HG03565 (cell line): ENCODE measurements at regions not wholly inside any gene's neighbourhood (a gene's known extent, or its start where the extent isn't known, plus 50 kb on each side); places are given as distances from the start of the nearest gene placed in this dataset.
"Not testable (repeated sequence)": the region's sequence is repeated elsewhere in the genome, so short reads cannot be mapped to it uniquely, and the experiment has no call there.

Source experiments
- ATAC-seq: cut with Tn5 transposase; IDR thresholded peaks from one replicate; pipeline ENCODE4 v1.9.1; 2021; ENCODE audit warnings: mild to moderate bottlenecking, moderate library complexity; ENCODE audit not compliant: unreplicated experiment

- ATAC-seq: no peak
These were observed 436.8 kb downstream of the PREX1 start for GRCh38 chr20:48390981-48391380.

GRCh38 chr20:48387675-48388074, 440.1 kb downstream of the PREX1 start:
- ATAC-seq: no peak

DNA sequence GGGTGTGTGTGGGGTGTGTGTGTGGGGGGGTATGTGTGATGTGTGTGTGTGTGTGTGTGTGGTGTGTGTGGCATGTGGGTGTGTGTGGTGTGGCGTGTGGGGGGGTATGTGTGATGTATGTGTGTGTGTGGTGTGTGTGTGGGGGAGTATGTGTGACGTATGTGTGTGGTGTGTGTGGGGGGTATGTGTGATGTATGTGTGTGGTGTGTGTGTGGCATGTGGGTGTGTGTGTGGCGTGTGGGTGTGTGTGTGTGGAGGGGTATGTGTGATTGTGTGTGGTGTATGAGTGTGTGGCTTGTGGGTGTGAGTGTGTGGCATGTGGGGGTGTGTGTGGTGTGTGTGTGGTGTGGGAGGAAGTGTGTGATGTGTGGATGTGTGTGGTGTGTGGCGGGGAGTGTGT, 442.3 kb downstream of the PREX1 start:
- ATAC-seq: no peak

- ATAC-seq: no peak
These were observed 442.7 kb downstream of the PREX1 start for GRCh38 chr20:48385114-48385513.

GRCh38 chr20:48384147-48384818, 443.5 kb downstream of the PREX1 start:
- no peak for ATAC-seq

DNA sequence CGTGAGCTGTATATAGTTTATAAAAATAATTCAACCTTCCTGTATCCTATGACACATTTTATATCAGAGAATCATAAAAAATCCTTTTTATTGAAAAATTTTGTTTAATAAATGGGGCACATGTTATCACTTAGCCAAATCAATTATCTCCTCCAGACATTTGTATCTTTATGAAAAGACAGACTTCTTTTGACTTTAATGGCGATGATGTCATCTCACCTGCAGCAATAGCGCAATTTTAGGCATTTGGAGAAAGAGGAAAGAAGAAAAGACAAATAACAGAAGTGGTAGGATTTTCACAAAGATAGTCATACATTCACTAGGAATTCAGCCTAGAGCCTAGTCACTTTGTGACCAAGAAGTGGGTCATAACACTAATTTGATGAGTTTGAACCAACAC, 444.5 kb downstream of the PREX1 start:
- ATAC-seq: no peak

DNA sequence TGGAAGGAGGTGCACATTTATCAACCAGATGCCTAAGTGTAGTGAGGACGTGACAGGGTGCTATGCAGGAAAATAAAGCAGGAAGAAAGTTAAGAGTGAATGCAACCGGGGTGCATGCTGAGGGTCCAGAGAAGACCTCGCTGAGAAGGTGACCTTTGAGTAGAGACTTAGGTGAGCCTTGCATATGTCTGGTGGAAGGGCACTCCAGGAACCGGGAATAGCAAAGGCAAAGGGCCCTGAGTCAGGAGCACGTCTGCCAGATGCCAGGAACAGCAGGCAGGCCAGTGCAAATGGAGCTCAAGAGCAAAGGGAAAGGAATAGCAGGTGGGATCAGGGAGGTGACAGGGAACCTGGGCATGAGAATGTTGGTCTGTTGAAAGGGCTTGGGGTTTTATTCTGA, 445.5 kb downstream of the PREX1 start:
- ATAC-seq: no peak

- no peak for ATAC-seq
These were observed 446.3 kb downstream of the PREX1 start for GRCh38 chr20:48381353-48382120.

DNA sequence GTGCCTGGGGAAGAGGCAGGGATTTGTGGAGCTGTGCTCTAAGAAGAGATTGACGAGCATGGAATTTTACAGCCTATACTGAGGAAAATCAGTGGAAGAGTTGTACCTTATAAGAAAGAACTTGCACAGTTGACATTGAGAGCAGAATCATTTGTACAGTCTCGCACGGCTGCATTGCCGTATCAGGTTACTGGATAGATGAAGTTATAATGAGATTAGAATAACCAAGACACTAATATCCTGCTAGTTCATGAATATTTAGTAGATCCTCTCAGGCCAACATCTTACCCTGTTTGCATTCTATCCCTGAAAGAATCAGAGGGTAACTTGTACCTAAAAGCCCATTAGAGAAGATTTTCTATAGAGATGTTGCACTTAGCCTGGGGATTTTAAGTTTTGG, 447.1 kb downstream of the PREX1 start:
- ATAC-seq: no peak

GRCh38 chr20:48378976-48379675, 448.7 kb downstream of the PREX1 start:
- no peak for ATAC-seq

DNA sequence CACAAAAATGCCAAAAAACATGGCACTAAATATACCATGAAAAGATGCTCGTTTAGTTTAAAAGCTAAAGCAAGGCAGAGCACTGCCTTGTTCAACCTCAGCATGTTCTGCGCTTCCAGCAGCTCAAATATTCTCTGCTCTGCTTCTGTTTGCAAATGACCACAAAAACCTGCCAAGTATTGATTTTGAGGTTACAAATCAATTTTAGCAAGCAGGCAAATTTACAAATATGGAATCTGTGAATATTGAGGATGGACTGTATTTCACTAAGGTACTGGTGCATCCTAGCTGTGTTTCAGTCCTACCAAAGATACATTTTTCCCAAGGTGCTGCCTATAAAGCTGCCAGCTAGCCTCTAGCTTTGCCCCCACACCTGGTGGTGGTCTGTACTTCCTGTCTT, 449.9 kb downstream of the PREX1 start:
- no peak for ATAC-seq

- ATAC-seq: no peak
These were observed 452.0 kb downstream of the PREX1 start for GRCh38 chr20:48375804-48376203.

DNA sequence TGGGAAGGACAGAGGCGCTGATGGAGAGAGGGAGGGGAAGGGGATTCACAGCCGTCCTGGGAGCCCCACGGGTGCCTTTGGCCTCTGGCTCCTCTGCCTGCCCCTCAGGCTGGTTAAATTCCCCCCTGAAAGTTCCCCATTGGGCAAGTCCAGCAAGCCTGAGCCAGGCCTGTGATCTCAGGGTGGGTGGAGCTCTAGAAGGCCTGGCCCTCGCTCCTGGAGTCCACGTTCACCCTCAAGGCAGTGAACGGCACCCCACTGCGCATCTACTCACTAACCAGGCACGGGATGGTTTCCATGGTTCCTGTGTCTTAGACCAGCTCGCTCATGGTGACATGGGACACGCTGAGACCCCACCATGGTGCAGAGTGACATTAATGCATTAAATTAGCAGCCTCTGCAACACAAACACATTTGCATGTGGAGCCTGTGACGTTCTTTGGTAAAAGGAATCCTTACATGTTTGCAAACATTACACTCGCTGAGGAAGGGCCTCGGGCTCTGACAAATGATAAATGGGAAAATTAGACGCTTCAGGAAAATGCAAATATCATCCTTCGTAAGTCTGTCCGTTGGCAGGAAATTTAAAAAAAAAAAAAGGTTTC, 452.7 kb downstream of the PREX1 start:
- no peak for ATAC-seq

DNA sequence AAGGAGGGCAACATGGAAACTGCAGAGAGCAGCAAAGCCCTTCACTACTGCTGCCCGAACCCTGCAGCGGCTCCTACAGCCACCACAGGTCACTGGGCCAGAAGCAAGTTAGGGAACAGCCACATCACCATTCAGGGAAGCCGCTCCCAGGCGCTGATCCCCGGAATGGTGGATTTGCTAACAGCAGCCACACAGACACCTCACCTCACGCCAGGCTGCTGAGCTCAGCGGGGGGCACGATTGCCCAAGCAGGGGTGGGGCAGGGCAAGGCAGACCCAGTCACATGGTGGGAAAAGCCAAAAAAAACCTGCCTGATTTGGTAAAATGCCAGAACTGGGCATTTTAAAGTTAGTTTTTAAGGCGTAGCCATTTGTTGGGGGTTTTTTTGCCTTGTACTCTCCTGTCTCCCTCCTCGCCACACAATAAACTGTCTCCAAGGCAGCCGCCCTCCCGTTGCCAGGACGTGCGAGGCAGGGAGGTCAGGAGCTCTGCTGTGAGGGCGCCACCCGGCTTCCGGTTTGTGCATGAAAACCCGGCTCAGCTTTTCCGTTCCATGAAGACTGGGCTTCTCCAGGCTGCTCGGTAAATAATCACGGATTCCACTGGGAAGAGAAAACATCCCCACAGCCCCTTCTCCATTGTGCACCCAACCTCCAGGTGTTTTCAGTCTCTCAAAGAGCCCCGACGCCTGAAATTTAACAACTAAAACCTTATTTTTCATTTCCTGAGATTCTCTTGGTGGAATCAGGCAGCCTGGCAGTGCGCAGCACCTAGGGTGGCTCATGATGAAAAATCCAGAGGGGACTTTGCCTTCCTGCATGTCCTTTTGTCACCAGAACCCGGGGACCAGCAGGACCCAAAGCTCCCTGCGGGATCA, 453.5 kb downstream of the PREX1 start:
- ATAC-seq: not testable (repeated sequence)

DNA sequence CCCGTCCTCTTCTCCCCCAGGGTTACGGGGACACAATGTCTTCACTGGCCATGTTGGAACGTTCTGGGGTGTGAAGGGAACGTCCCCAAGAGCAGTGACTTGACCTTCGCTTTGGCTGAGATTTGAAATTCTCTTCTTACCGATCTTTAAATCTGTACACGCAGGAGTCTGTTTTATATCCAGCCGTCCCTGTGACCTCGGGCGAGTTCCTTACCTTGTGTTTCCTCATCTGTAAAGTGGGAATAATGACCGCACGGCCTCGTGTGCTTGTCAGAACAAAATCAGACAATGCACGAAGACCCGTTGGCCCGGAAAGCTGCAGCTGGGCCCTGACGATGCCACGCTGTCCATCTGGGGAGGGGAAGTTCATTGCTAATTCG, 454.3 kb downstream of the PREX1 start:
- ATAC-seq: no peak

GRCh38 chr20:48372851-48373554, 454.8 kb downstream of the PREX1 start:
- ATAC-seq: not testable (repeated sequence)

DNA sequence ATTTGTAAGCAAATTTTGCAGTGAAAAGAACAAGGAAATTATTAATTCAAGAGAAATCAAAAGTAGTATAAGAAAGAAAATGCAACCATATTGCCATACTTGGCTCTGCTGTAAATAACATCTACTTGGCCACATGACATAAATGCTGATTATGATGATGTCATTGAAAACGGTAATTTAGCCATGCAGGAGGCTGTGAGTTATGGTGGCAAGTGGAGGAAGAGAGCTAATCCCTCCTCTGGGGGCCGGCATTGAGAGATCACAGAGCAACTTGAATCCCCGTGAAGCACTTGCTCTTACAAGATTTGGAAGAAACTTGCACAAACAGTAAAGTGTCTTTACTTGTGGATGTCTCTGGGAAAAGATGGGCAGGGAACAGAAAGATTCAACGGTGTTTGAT, 456.6 kb downstream of the PREX1 start:
- no peak for ATAC-seq

DNA sequence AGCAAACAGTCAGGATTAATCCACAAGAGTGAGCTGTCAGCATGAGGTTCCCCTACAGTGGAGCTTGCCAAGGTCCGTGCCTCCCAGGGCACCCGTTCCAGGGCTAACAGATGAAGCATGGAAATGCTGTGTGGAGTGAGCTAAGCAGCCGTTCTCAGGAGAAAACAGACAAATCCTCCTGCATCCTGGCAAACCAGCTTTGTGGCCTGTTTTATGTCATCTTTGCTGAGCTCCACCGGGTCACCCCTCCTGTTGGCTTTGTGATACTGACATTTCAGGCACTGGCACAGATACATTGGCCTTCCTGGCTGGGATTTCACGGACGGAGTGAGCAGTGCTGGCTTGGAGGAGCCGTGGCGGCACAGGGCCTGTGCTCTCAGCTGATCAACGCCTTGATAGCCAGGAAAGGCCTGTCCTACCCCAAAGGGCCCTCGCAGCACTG, 459.2 kb downstream of the PREX1 start:
- ATAC-seq: not testable (repeated sequence)

DNA sequence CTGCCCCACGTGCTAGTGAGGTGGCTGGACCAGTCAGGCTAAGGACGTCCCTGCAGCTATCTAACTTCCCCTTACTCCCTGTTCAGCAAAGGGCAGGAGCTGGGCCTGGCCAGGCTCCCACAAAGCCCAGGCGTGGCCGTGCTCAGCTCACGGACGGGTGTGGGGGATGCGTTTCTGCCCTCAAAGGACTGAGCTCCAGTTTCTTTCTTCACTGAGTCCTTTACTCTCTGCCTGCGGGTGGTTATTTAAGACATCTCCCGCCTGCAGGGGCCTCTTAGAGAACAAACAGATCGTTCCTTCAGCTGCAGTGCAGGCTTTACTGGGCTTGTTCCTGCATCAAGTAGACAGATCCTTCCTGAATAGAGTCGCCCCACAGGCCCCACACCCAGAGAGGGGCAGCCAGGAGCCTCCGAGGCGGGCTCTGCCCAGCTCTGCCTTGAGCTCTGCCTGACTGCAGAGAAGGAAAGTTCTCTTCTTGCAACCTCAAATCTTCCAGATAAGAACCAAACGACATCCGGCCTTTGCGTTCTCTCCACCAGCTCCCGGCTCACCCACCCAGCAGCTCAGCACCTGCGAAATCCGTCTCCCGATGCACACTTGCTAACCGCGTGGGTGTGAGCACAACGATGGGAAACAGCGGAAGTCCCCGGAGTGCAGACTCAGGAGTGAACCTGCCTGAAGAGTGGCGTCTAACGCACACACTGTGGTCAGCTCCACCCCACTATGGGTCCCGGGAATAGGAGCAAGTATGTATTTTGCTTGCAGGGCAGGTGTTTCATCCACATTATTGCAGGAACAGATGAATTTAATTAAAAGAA, 460.0 kb downstream of the PREX1 start:
- ATAC-seq: not testable (repeated sequence)
